ENCODE measurements at regions not wholly inside any gene's neighbourhood (a gene's known extent, or its start where the extent isn't known, plus 50 kb on each side); places are given as distances from the start of the nearest gene placed in this dataset.

DNA sequence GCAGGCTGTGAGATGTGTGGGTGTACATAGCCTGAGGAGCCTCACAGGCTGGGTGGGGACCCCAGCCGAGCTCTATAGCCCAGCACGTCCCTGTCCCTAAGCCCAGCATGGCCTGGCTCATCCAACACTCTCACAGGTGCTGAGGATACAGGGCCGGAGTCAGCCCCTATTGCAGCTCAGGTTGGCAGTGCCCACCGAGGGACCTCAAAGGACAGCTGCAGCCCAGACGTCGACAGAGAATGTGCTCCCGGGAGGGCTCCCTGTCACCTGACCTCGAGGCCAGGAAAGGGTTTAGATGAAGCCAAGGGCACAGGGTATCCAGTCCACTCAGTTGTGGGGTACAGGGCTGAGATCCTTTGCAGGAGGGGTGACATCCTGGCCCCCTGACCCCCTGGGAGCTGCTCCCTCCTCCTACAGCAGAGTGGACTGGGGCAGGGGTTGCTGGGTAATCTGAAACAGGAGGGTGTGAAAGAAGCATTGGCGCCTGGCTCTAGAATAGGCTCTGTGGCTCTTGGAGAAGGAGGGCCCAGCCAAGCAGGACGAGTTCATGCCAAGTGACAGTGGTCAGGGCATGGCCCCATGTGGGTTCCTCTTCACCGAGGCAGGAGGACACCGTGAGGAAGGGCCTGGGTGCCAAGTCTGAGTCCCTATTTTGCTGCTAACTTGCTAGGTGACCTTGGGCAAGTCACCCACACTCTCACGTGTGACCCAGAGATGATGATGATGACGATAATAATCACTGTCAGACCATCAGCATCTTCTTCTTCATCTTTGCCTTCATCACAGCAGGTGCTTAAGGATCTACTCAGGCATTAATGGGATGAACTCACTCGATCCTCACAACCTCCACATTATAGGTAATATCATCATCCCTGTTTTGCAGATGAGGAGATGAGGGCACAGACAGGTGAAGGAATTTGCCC, 68.0 kb downstream of the RMI2 start:
- H3K27ac ChIP-seq = no peak overlapping the region
- TF ChIP-seq, protein P1, sequence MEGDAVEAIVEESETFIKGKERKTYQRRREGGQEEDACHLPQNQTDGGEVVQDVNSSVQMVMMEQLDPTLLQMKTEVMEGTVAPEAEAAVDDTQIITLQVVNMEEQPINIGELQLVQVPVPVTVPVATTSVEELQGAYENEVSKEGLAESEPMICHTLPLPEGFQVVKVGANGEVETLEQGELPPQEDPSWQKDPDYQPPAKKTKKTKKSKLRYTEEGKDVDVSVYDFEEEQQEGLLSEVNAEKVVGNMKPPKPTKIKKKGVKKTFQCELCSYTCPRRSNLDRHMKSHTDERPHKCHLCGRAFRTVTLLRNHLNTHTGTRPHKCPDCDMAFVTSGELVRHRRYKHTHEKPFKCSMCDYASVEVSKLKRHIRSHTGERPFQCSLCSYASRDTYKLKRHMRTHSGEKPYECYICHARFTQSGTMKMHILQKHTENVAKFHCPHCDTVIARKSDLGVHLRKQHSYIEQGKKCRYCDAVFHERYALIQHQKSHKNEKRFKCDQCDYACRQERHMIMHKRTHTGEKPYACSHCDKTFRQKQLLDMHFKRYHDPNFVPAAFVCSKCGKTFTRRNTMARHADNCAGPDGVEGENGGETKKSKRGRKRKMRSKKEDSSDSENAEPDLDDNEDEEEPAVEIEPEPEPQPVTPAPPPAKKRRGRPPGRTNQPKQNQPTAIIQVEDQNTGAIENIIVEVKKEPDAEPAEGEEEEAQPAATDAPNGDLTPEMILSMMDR (IDR thresholded peaks at IDR 0.05) = no peak
- H3K27me3 ChIP-seq (replicated peaks; ENCODE audit: insufficient read depth) = no peaks in the 10 kb centered on the region
- no peak for DNase-seq (ENCODE audit: low spot score)
- ATAC-seq (ENCODE audit: insufficient number of reproducible peaks, low FRiP score, low read depth) = no peak
- no peaks in the 10 kb centered on the region for H3K9me3 ChIP-seq
- H3K4me3 ChIP-seq = no peak overlapping the region
- H3K36me3 ChIP-seq = no peaks in the 10 kb centered on the region
- H3K4me1 ChIP-seq (ENCODE audit: control insufficient read depth in 1 of 2, low read depth in 2 of 2) = peaks cover 9 to 14% of the 10 kb centered on the region in 2 donors

DNA sequence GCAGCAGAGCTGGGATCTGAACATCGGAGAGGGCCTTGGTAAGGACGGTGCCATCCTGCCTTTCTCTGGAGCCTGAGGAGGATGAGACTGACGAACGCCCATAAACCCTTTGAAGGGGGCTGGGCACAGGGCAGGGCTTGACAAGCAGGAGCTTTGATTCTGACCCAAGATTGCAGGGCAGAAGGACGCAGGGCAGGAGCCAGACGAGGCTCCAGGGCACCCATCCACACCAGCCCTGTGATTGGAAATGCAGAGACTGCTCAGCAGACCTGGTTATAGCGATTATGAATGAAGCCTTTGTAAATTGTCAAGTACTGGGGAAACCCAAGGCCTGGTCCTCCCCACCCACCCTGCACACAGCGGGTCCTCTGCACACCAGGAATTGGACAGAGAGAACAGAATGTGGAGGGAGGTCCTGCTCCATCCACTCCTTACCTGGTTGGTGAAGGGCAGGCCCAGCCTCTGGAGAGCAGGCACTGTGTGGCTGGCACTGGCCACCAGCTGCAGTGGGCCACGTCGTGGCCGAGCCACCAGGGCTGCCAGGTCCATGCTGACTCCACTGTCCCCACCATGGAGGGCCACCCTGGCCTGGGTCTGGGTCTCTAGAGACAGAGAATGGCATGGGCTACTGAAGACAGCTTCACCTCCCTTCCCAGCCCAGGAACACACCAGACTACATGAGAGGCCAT, 68.8 kb downstream of the RMI2 start:
- peaks cover 9 to 14% of the 10 kb centered on the region in 2 donors for H3K4me1 ChIP-seq (ENCODE audit: control insufficient read depth in 1 of 2, low read depth in 2 of 2)
- DNase-seq (ENCODE audit: low spot score) (no peak), ATAC-seq (ENCODE audit: insufficient number of reproducible peaks, low FRiP score, low read depth) (no peak)
- H3K27me3 ChIP-seq (replicated peaks; ENCODE audit: insufficient read depth) = no peaks in the 10 kb centered on the region
- H3K27ac ChIP-seq = no peak overlapping the region
- TF ChIP-seq, protein P1 (IDR thresholded peaks at IDR 0.05) = no peak
- no peaks in the 10 kb centered on the region for H3K9me3 ChIP-seq
- no peaks in the 10 kb centered on the region for H3K36me3 ChIP-seq
- H3K4me3 ChIP-seq = no peak overlapping the region

- TF ChIP-seq, protein P1 (IDR thresholded peaks at IDR 0.05) = no peak
- no peak overlapping the region for H3K4me3 ChIP-seq
- DNase-seq (ENCODE audit: low spot score) (no peak), ATAC-seq (ENCODE audit: insufficient number of reproducible peaks, low FRiP score, low read depth) (no peak)
- H3K4me1 ChIP-seq (ENCODE audit: control insufficient read depth in 1 of 2, low read depth in 2 of 2) = peaks cover 9 to 14% of the 10 kb centered on the region in 2 donors
- H3K27me3 ChIP-seq (replicated peaks; ENCODE audit: insufficient read depth) = no peaks in the 10 kb centered on the region
- no peaks in the 10 kb centered on the region for H3K9me3 ChIP-seq
- H3K27ac ChIP-seq = no peak overlapping the region
- no peaks in the 10 kb centered on the region for H3K36me3 ChIP-seq
These were observed 69.8 kb downstream of the RMI2 start for GRCh38 chr16:11414815-11415775.

- H3K27me3 ChIP-seq (replicated peaks; ENCODE audit: insufficient read depth) = no peaks in the 10 kb centered on the region
- H3K9me3 ChIP-seq = no peaks in the 10 kb centered on the region
- H3K36me3 ChIP-seq = no peaks in the 10 kb centered on the region
- ATAC-seq (ENCODE audit: insufficient number of reproducible peaks, low FRiP score, low read depth) (no peak), DNase-seq (ENCODE audit: low spot score) (no peak)
- TF ChIP-seq, protein P1 (IDR thresholded peaks at IDR 0.05) = no peak
- H3K27ac ChIP-seq = no peak overlapping the region
- H3K4me1 ChIP-seq (ENCODE audit: control insufficient read depth in 1 of 2, low read depth in 2 of 2) = peaks cover 0 to 4% of the 10 kb centered on the region in 2 donors
- no peak overlapping the region for H3K4me3 ChIP-seq
These were observed 71.2 kb downstream of the RMI2 start for GRCh38 chr16:11416228-11417001.

All from thoracic aorta (tissue), 2 donors.